MM.1S (cell line): ENCODE measurements at regions not wholly inside any gene's neighbourhood (a gene's known extent, or its start where the extent isn't known, plus 50 kb on each side); places are given as distances from the start of the nearest gene placed in this dataset.

ENCODE experiments used
- EZH2 ChIP-seq: fragments of 300-600 bp; sonication (generic); optimal IDR thresholded peaks from 2 replicates; pipeline ENCODE3; 2017; ENCODE audit warnings: low read depth, mild to moderate bottlenecking, antibody characterized with exemption, low read length, mixed read lengths
- EZH2phosphoT487 ChIP-seq: fragments of 300-600 bp; sonication (generic); IDR thresholded peaks from 2 replicates; pipeline ENCODE4 v1.6.1; 2018; ENCODE audit warnings: antibody characterized with exemption, low read length
- TF ChIP-seq, protein P1 (sequence below): fragments of 300-600 bp; sonication (generic); IDR thresholded peaks from 2 replicates; pipeline ENCODE4 v1.5.1; 2016; ENCODE audit warnings: antibody characterized with exemption, low read length, mixed read lengths

DNA sequence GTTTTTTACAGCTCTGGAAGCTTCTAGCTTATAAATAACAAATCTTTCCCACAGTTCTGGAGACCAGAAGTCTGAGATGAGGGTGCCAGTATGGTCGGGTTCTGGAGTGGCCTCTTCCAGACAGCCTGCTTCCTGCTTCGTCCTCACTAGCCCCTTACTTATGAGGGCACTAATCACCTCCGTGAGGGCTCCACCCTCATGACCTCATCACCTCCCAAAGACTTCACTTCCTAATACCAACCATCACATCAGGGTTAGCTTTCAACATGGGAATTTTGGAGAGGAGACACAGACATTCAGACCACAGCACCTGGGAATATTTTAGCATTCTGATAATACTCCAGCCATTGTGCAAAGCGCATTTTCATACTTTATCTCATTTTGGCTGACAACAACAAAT is 223.7 kb upstream of the IRF2BP2 start:
- TF ChIP-seq, protein P1, sequence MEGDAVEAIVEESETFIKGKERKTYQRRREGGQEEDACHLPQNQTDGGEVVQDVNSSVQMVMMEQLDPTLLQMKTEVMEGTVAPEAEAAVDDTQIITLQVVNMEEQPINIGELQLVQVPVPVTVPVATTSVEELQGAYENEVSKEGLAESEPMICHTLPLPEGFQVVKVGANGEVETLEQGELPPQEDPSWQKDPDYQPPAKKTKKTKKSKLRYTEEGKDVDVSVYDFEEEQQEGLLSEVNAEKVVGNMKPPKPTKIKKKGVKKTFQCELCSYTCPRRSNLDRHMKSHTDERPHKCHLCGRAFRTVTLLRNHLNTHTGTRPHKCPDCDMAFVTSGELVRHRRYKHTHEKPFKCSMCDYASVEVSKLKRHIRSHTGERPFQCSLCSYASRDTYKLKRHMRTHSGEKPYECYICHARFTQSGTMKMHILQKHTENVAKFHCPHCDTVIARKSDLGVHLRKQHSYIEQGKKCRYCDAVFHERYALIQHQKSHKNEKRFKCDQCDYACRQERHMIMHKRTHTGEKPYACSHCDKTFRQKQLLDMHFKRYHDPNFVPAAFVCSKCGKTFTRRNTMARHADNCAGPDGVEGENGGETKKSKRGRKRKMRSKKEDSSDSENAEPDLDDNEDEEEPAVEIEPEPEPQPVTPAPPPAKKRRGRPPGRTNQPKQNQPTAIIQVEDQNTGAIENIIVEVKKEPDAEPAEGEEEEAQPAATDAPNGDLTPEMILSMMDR: no peak
- TF ChIP-seq EZH2phosphoT487 (no peak), EZH2 (no peak)
